ENCODE measurements at regions not wholly inside any gene's neighbourhood (a gene's known extent, or its start where the extent isn't known, plus 50 kb on each side); places are given as distances from the start of the nearest gene placed in this dataset.

GRCh38 chr3:15952543-15953175 lies 154.9 kb upstream of the ANKRD28 start:
- DNase-seq (ENCODE audit: low spot score) = no peak

- no peak for DNase-seq (ENCODE audit: low spot score)
Measured at GRCh38 chr3:15953841-15954240, 156.1 kb upstream of the ANKRD28 start.

GRCh38 chr3:15955968-15956367 lies 158.2 kb upstream of the ANKRD28 start:
- DNase-seq (ENCODE audit: low spot score) = no peak

GRCh38 chr3:15958692-15959433 lies 161.1 kb upstream of the ANKRD28 start:
- DNase-seq (ENCODE audit: low spot score) = no peak

GRCh38 chr3:15959434-15959811 lies 161.6 kb upstream of the ANKRD28 start:
- DNase-seq (ENCODE audit: low spot score) = no peak

GRCh38 chr3:15964605-15965442 lies 167.0 kb upstream of the ANKRD28 start:
- peak; percentile 21 for DNase-seq (ENCODE audit: low spot score)

GRCh38 chr3:15967577-15967976 lies 169.8 kb upstream of the ANKRD28 start:
- no peak for DNase-seq (ENCODE audit: low spot score)

- DNase-seq (ENCODE audit: low spot score) = no peak
Measured at GRCh38 chr3:15969874-15970640, 172.3 kb upstream of the ANKRD28 start.

GRCh38 chr3:15973414-15973813 lies 175.6 kb upstream of the ANKRD28 start:
- DNase-seq (ENCODE audit: low spot score) = no peak

GRCh38 chr3:15973940-15974339 lies 176.2 kb upstream of the ANKRD28 start:
- no peak for DNase-seq (ENCODE audit: low spot score)

- no peak for DNase-seq (ENCODE audit: low spot score)
Measured at GRCh38 chr3:15974647-15975046, 176.9 kb upstream of the ANKRD28 start.

- DNase-seq (ENCODE audit: low spot score) = no peak
Measured at GRCh38 chr3:15976524-15976923, 178.7 kb upstream of the ANKRD28 start.

- DNase-seq (ENCODE audit: low spot score) = no peak
Measured at GRCh38 chr3:15977090-15977489, 179.3 kb upstream of the ANKRD28 start.

- DNase-seq (ENCODE audit: low spot score) = no peak
Measured at GRCh38 chr3:15977598-15978232, 179.9 kb upstream of the ANKRD28 start.

GRCh38 chr3:15978801-15979200 lies 181.0 kb upstream of the ANKRD28 start:
- no peak for DNase-seq (ENCODE audit: low spot score)

GRCh38 chr3:15979495-15979894 lies 181.7 kb upstream of the ANKRD28 start:
- peak; percentile 88 for DNase-seq (ENCODE audit: low spot score)

GRCh38 chr3:15979900-15980299 lies 182.1 kb upstream of the ANKRD28 start:
- no peak for DNase-seq (ENCODE audit: low spot score)

GRCh38 chr3:15982243-15982642 lies 184.5 kb upstream of the ANKRD28 start:
- no peak for DNase-seq (ENCODE audit: low spot score)

- DNase-seq (ENCODE audit: low spot score) = peak; percentile 74
Measured at GRCh38 chr3:15982667-15983196, 185.0 kb upstream of the ANKRD28 start.

GRCh38 chr3:15983232-15983631 lies 185.5 kb upstream of the ANKRD28 start:
- peak; percentile 25 for DNase-seq (ENCODE audit: low spot score)

GRCh38 chr3:15983693-15984092 lies 185.9 kb upstream of the ANKRD28 start:
- no peak for DNase-seq (ENCODE audit: low spot score)

Data from cerebellar cortex (tissue), 1 donor.